HG02943 (cell line): ENCODE measurements at regions not wholly inside any gene's neighbourhood (a gene's known extent, or its start where the extent isn't known, plus 50 kb on each side); places are given as distances from the start of the nearest gene placed in this dataset.

Source experiments
- ATAC-seq: cut with Tn5 transposase; IDR thresholded peaks from one replicate; pipeline ENCODE4 v1.9.1; 2021; ENCODE audit warnings: mild to moderate bottlenecking, low read depth, moderate library complexity; ENCODE audit not compliant: unreplicated experiment

DNA sequence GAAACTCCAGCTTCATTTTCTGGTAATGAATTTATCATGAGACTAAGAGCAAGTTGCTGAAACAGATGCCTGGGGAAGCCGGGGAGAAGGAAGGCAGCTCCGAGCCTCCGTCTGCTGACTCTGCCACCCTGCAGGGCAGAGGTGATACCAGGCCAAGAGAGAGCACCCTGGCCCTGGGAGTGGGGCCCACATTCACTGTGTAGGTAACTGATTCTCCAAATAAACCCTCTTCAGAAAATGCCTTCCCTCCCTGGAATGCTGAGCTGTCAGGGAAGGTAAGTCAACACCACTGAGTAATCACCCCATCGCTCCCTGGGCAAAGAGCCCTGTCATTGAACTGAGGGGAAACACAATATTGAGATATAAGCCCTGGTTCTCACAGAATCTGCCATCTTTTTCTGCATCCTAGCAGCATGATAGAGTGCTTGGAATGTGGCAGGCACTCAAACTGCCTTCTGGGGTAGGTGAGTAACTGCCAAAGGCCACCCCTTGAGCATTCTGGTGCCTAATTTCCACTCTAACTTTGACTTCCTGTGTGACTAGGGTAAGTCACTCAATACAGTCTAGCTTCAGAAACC is 147.6 kb downstream of the SPATA19 start:
- ATAC-seq, result no peak

DNA sequence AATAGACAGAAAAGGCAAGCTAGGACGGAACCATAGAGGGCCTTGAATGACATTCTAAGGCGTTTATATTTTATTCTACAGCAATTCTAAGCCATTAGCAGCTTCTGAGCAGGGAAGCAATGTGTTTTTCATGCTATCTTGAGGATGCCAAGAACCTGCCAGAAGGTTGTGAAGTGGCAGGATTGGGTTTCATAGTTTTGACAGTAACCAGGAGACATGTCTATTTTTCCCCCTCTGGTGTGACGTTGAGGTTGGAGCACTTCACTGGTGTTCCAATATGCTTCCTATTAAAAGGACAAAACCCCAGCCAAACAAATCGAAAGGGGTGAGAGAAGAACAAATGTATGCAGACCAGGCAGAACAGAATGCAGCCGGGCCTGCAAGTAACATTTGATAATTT is 148.2 kb downstream of the SPATA19 start:
- ATAC-seq, result no peak

DNA sequence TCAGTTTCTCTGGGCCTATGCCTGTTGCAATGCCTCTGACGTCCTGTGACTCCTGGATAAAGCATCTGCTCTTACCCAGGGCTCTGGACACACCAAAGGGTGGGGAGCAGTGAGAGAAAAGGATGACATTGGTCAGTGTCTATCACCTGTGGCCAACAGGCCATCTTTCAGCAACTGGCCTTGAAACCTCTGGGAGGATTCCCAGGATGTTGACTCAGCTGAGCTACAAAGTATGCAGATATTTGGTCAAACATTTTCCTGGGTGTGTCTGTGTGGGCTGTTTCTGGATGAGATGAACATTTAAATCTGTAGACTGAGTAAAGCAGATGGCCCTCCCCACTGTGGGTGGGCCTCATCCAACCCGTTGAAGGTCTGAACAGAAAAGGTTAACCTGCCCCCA is 149.9 kb downstream of the SPATA19 start:
- no peak for ATAC-seq

DNA sequence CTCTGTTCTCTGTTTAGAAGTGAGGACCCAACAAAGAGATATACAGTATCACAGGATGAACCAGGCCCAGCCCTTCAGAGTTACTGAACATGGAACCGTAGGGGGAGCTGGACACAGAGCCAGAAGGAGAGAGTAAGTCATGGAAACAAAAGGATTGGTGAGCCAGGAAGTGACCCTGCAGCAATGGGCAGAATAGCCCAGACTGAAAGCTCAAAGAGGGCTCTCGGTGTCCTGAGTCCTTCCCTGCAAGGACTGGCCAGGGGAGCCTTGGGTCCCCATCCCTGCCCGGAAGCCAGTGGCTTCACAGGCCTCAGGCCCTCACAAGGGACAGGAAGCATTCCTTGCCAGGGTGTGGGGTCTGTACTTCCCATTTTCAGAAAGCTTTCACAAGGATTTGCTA is 150.6 kb downstream of the SPATA19 start:
- no peak for ATAC-seq

DNA sequence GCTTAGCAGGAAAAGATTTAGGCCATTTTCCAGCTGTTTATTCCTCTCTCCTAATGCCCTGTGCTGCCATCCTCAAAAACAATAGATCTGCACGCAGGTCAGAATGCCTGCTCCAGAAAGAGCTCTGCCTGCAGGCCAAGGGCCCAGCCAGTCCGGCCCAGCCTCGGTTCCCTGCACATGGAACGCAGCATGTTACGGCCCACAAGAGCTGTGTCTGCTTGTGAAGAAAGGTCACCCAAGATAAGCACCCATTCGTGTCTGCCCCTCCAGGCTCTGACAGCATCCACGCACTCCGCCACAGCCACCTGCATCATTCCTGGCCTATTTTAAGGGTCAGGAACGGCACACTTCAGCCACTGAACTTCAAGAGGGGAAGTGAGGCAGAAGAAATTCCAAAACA is 152.2 kb downstream of the SPATA19 start:
- no peak for ATAC-seq

DNA sequence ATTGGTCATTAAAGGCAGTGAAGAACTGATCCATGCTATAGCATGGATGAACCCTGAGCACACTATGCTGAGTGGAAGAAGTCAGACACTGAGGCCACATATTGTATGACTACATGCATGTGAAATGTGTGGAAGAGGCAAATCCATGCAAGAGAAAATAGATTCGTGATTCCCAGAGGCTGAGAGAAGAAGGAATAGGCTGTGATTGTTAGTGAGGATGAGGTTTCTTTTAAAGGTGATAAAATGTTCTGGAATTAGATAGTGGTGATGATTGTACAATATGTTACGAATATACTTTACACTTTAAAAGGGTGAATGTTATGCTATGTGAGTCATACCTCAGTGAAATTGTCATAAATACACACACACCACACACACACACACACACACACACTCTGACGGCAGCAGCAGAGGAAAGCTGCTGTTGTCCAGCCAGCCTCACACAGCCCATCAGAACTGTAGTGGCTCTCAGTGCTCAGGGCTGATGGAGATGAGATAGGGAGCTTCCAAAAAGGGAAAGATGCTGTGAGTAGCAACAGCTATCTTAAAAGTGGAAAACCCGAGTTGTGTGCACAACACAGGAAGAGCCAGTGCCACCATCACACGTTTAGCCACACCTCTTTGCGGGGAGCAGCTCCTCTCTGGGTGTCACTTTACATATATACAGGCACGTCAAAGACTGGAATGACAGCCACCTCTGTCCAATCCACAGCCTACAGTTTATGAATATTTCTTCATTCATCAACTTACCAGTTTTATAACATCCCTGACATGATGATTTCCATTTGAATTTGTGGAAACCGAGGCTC is 153.0 kb downstream of the SPATA19 start:
- no peak for ATAC-seq

DNA sequence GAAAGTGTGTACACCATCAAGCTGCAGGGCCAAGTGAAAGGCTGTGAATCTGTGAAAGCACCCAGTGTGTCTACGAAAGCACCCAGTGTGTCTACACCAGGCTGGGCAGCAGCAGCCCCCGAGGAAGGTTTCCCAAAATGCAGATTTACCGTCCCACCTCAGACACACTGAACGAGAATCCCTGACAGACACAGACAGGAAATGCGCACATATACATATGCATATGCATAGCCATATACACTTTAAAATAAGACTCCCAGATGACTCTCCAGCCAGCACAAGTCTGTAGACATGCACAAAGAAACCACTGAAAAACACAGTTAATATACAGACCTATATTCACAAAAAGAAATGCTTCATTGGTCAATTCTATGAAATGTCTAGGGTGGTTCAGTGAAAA is 155.5 kb upstream of the OPCML start:
- ATAC-seq, result no peak

DNA sequence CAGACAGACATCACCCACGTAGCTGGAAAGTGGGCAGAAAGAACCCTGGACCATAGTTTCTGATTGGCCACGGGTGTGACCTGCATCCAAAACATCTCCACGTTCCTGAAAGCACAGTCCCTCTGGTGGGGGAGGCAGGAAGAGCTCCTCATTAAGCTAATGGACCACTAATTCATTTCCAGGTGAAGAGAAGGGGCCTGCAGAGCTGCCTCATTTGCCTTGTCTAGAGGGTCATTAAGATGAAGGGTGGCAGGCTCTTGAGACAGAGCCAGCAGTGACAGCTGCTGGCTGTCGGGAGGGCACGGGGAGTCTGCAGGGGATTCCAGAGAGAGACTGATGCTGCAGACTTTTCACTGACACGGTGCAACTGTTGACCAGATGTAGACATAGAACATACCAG is 149.6 kb upstream of the OPCML start:
- ATAC-seq, result no peak

DNA sequence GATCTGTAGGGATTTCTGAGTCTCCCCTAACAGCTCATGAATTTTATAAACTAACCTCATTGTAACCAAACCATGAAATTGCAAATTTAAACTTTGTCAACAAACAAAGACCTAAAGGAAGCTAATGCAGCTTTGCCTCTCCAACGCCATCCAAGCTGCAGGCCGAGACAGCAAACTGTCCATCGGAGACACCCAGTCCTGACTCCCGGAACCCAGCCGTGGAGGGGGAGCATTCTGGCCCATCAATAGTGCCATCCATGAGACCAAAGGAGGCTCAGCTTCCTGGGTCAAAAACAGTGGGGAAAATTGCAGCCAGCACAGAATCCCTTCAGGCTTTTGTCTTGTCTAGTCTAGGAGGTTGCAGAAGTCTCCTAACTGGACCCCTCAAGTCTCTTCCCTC is 147.6 kb upstream of the OPCML start:
- ATAC-seq, result no peak

DNA sequence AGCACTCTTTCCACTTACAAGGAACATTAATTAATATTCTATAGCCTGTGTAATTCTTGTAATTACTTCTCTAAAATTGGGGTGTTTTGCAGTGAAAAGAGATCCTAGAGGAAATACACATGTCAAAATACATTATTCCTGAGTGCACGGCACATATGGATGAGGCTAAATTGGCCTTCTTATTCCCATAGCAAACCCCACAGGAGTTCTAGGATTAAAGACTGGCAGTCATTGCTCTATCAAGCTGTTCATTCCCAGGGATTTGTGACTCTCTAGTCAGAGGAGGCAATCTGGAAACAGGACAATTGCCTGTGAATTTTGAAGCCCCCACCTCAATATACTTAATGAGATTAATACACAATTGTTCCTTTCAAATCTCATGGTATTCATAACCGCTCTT is 145.9 kb upstream of the OPCML start:
- no peak for ATAC-seq

DNA sequence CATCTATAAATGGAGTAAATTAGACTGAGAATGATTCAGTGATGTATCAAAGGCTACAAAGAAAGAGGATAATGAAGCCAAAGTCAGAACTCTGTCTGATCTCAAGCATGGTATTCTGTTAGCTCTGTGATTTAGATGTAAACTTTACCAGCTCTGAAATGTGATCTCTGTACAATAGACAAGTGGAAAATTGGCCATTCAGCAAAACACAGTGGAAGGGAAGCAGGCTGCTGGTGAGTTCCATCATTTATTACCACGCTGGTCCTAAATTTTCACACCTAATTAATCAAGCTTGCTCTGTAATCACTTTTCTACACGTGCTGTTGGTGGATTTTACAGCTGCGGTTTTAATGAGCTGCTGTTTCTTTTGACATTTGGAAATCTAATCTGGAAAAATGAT is 145.1 kb upstream of the OPCML start:
- no peak for ATAC-seq

DNA sequence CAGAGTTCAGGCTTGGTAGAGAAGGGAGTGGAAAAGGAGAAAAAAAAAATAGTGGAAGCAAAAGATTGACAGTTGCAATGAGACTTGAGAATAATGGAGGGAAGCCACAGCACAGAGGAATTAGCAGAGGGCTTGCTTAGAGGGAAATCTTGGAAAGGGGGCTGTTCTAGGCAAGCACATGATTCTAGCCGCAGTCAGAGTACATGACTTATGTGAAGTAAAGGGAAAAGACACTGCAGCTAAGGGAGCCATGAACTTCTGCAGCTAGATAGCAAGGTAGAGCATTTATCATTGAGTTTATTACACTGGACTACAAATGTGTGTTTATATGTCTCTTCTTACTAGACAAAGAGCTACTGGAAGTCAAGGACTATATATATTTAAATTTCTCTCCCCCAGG is 144.0 kb upstream of the OPCML start:
- no peak for ATAC-seq

DNA sequence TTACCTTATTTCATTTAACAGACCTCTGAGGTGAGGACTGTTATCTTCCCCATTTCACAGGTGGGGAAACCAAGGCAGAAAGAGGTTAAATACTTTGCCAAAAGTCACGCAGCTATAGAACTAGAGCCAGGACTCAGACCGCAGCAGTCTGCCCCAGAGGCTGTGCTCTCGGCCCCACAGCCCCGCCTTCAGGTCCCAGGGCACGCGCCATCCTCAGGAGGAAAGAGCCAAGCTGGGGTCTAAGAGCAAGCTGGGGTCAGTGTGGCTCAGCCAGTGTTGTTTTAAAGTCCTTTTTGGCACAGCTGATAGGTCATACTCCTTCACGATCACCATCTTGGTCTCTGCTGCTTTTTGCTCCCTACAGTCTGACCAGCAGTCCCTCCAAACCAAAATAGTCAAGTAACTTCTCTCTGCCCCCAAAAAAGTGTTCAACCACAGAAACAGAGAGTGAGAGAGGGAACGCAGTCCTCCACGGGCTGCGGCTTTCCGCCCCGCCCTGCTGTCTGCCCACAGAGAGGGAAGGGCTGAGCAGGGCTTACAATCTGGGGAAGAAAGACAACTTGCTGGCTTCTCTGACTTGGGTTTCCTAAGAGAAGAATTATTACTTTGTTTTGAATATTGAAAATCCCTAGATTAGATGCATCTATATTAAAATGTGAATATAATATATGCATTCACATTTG is 137.2 kb upstream of the OPCML start:
- no peak for ATAC-seq

DNA sequence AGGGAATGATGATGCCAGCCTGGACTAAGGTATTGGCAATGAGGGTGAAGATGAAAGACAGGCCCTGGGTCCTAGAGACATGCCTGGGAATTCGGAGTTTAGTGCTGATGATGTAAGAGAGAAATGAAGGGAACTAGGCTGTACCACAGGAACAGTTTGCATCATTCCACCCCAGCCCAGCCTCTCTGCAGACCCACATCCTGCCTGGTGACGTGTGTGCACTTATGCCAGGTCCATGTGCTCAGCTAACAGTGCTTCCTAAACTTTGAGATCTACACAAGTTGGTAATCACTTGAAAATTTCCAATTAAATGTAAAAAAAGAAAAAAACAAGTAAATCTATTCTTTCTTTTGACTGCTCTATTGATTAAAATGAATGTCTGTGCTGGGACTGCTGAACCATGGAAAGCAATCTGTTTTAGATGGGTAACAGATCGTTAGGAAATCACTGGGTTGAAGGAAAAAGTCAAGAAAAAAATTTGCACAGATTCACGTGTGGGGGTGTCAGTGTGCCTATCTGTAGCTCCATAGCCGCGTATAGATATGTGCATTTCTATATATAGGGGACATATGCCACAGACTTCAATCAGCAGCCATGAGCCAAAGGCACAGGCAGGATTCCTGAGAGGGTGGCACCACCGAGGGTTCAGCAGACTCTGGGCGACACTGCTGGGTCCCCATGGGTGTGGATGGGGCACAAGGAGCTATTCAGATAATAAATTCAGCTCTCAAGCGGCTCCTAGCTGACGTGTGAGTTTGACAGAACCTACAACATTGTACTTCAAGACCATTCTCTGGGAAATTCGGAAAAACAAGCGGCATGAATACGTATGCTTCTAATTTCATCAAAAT is 131.1 kb upstream of the OPCML start:
- ATAC-seq, result no peak

DNA sequence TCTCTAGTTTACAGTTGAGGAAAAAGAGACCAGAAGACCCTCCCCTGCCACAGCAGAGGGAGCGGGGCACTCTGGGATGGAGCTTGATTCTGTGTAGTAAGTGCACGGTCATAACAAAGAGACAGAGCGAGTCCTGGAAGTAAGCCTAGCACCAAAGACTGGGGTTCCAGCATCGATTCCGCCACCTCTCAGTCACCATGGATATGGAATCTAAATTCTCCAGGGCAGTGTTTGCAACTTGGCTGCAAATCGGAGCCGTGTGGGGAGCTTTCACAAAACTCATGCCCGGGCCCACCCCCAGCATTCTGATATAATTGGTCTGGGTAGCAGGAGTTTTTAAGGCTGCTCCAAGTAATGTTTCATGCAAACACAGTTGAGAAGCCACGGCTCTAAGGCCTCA is 129.5 kb upstream of the OPCML start:
- ATAC-seq, result no peak

DNA sequence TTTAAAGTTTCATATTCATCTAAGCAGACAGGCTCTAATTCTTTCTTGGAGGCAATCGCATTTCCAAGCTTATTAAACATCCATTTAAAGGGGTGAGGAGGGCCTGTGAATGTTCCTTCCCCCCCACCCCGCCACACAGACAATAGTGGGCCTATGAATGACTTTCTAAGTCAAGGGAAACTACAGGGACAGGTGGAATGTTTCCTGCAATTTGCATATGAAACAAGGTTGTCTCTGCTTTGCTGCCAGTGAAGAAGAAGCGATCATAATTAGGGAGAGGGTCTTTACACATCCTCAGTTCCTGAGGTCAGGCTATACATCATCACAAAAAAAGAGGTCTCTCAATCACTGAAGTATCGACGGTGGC is 127.9 kb upstream of the OPCML start:
- ATAC-seq, result no peak

DNA sequence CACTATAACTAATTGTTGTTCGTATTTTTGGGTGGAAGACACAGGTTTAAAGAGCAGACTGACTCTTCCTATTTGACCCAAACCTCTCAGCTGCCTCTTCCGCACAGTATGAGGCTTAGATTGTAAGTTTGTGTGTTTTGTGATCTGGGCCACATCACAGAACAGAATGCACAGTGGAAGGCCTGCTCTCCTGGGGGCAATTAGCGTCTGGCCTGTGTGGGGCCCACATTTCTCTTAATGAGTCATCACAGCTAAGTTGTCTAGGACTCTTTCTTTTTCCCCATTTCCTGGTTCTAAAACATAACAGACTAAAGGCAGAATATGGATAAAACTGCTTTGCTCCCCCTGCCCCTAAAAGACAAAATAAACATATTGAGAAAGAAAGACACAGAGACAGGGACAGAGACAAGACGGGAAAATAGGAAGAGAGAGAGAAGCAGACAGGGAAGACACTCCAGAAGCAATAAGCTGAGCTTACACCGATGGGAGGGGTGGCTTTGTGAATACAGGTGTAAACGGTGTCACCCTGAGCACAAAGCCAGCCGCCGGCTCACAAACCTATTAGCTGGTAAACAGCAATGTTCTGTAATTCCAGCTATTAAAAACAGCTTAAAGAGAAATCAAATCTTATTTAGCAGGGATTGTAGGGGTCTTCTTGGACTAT is 127.4 kb upstream of the OPCML start:
- peak; percentile 81 for ATAC-seq

DNA sequence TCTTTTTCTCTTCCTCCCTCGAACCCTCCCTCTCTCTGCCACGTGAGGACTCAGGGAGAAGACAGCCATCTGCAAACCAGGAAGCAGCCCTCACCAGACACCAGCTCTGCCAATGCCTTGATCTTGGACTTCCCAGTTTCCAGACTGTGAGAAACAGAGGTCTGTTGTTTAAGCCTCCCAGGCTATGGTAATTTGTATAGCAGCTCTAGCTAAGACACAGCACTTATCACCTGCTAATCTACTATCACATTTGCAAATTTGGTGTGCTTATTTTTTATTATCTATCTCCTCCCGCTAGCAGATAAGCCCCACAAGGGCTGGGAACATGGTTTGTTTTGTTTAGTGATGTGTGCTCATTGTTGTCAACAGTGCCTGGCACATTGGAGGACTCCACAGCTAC is 124.8 kb upstream of the OPCML start:
- no peak for ATAC-seq

DNA sequence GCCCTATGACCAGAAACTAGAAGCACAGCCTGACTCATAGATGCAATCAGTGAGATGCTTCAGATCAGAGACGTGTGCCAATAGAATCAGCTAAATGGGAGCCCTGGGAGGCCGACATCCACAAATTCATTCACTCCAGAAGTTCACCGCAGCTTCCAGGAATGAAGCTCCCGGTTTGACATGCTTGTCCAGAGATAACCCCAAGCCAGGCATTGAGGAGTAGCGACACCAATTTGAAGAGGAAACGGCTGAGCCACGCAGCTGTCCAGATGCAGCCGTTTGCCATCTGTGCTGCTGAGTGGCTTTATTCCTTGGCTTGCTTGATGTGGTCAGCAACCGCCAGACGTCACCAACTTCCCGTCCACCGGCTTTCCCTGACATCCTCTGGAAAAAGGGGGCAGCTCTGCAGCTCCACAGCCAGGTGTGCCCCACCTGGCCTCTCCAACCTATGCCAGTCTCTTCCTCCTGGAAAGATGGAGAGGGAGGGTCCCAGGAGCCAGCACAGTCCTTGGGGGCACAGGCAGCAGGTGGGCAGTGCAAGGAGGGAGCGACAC is 123.9 kb upstream of the OPCML start:
- no peak for ATAC-seq

DNA sequence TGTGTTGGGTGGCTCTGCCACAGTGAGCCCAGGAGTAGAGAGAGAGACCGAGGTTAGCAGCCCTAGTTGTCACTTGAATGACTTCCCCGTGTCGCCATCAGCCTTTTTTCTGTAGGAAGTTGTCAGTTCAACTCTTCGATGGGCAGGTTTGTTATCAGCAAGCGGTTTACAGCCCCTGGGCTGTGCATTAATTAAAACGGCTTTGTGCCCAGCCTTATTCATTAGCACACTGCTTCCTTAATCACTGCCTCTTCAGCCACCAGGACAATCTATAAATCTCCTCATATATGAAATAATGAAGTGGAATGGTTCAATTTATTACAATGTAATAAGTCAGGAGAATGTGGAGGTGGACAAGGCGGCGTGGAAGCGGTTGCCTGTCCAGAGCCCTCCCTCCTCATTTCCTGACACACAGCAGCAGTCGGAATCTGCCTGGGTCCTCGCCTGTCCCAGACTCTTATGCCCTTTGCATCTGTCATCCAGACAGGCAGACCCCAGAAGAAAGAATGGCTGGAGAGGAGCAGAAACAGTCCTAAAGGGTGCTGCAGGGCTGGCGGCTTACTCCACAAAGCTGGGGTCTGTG is 122.4 kb upstream of the OPCML start:
- no peak for ATAC-seq
